H9 (cell line): ENCODE measurements at regions not wholly inside any gene's neighbourhood (a gene's known extent, or its start where the extent isn't known, plus 50 kb on each side); places are given as distances from the start of the nearest gene placed in this dataset.

ENCODE experiments used
- DNase-seq: peaks from one replicate; pipeline ENCODE4 v3.0.0-alpha.2; 2017
- H2AFZ ChIP-seq: one replicate; pipeline ENCODE4 v1.6.1; 2013; ENCODE audit warnings: mild to moderate bottlenecking, low read length, control low read depth, moderate library complexity
- H2AK5ac ChIP-seq: 2 replicates; pipeline ENCODE4 v1.6.1; 2013; ENCODE audit warnings: low read length, control low read depth, mixed read lengths; ENCODE audit not compliant: insufficient read length
- H2BK120ac ChIP-seq: one replicate; pipeline ENCODE4 v1.6.1; 2013; ENCODE audit warnings: low read depth, mild to moderate bottlenecking, low read length, control low read depth, inconsistent platforms; ENCODE audit not compliant: poor library complexity, severe bottlenecking
- H2BK12ac ChIP-seq: 2 replicates; pipeline ENCODE4 v1.6.1; 2013; ENCODE audit warnings: low read length, control low read depth, mixed read lengths, low read depth; ENCODE audit not compliant: insufficient read length
- H2BK15ac ChIP-seq: 2 replicates; pipeline ENCODE4 v1.6.1; 2013; ENCODE audit warnings: low read depth, low read length, control low read depth
- H2BK20ac ChIP-seq: one replicate; pipeline ENCODE4 v1.6.1; 2013; ENCODE audit warnings: low read depth, mild to moderate bottlenecking, low read length, control low read depth, inconsistent platforms; ENCODE audit not compliant: poor library complexity, severe bottlenecking
- H2BK5ac ChIP-seq: 2 replicates; pipeline ENCODE4 v1.6.1; 2013; ENCODE audit warnings: low read length, control low read depth, mixed read lengths; ENCODE audit not compliant: insufficient read length
- H3K14ac ChIP-seq: 2 replicates; pipeline ENCODE4 v1.6.1; 2013; ENCODE audit warnings: low read length, control low read depth; ENCODE audit not compliant: insufficient read depth
- H3K18ac ChIP-seq: 2 replicates; pipeline ENCODE4 v1.6.1; 2013; ENCODE audit warnings: low read depth, mild to moderate bottlenecking, mixed read lengths, low read length, control low read depth; ENCODE audit not compliant: insufficient read length
- H3K23ac ChIP-seq: 2 replicates; pipeline ENCODE4 v1.6.1; 2013; ENCODE audit warnings: low read length, control low read depth, mixed read lengths, low read depth; ENCODE audit not compliant: insufficient read length
- H3K23me2 ChIP-seq: 2 replicates; pipeline ENCODE4 v1.6.1; 2013; ENCODE audit warnings: low read depth, mild to moderate bottlenecking, mixed read lengths, low read length, control low read depth; ENCODE audit not compliant: insufficient read length, poor library complexity, severe bottlenecking
- H3K27ac ChIP-seq: 2 replicates; pipeline ENCODE4 v1.5.1; 2013; ENCODE audit warnings: low read length, control low read depth, mixed read lengths, low read depth; ENCODE audit not compliant: insufficient read length
- H3K27me3 ChIP-seq: 2 replicates; pipeline ENCODE4 v1.6.1; 2013; ENCODE audit warnings: low read length, control low read depth, inconsistent platforms; ENCODE audit not compliant: insufficient read depth
- H3K4ac ChIP-seq: 2 replicates; pipeline ENCODE4 v1.6.1; 2013; ENCODE audit warnings: low read depth, mild to moderate bottlenecking, control low read depth, inconsistent platforms, low read length, moderate library complexity
- H3K4me1 ChIP-seq: 2 replicates; pipeline ENCODE4 v1.6.1; 2013; ENCODE audit warnings: low read length, control low read depth, inconsistent platforms; ENCODE audit not compliant: insufficient read depth
- H3K4me2 ChIP-seq: 2 replicates; pipeline ENCODE4 v1.6.1; 2013; ENCODE audit warnings: low read length, control low read depth, mixed read lengths; ENCODE audit not compliant: insufficient read length, insufficient read depth
- H3K56ac ChIP-seq: 2 replicates; pipeline ENCODE4 v1.6.1; 2013; ENCODE audit warnings: low read depth, mild to moderate bottlenecking, mixed read lengths, low read length, control low read depth; ENCODE audit not compliant: insufficient read length
- H3K79me1 ChIP-seq: 2 replicates; pipeline ENCODE4 v1.6.1; 2013; ENCODE audit warnings: low read depth, mild to moderate bottlenecking, moderate library complexity, low read length, control low read depth, inconsistent platforms; ENCODE audit not compliant: insufficient read depth, poor library complexity, severe bottlenecking
- H3K79me2 ChIP-seq: 2 replicates; pipeline ENCODE4 v1.6.1; 2013; ENCODE audit warnings: low read length, control low read depth, inconsistent platforms; ENCODE audit not compliant: insufficient read depth
- H3K9ac ChIP-seq: 2 replicates; pipeline ENCODE4 v1.6.1; 2013; ENCODE audit warnings: low read length, control low read depth, mixed read lengths; ENCODE audit not compliant: insufficient read length; ENCODE audit errors: extremely low read depth
- H3K9me3 ChIP-seq: one replicate; pipeline ENCODE4 v1.6.1; 2013; ENCODE audit warnings: low read depth, low read length, inconsistent platforms; ENCODE audit not compliant: control insufficient read depth
- H3T11ph ChIP-seq: one replicate; pipeline ENCODE4 v1.6.1; 2013; ENCODE audit warnings: mild to moderate bottlenecking, low read length, control low read depth, inconsistent platforms
- H4K20me1 ChIP-seq: one replicate; pipeline ENCODE4 v1.6.1; 2013; ENCODE audit not compliant: control insufficient read depth, insufficient read length, insufficient read depth
- H4K5ac ChIP-seq: 2 replicates; pipeline ENCODE4 v1.6.1; 2013; ENCODE audit warnings: low read depth, mild to moderate bottlenecking, mixed read lengths, low read length, control low read depth; ENCODE audit not compliant: insufficient read length
- H4K8ac ChIP-seq: replicated peaks from 2 replicates; pipeline ENCODE4 v1.6.1; 2013; ENCODE audit warnings: low read length, control low read depth, mixed read lengths, low read depth; ENCODE audit not compliant: insufficient read length
- H4K91ac ChIP-seq: 2 replicates; pipeline ENCODE4 v1.6.1; 2013; ENCODE audit warnings: low read depth, mild to moderate bottlenecking, moderate library complexity, mixed read lengths, low read length, control low read depth; ENCODE audit not compliant: insufficient read length
- H3K27ac Mint-ChIP-seq, 3 experiments: 2 replicates in 2 of 3; 3 replicates in 1 of 3; pipeline ENCODE4 v1.8.0; 2020 to 2021; ENCODE audit warnings: mixed read lengths in 3 of 3, mild to moderate bottlenecking in 1 of 3, moderate library complexity in 1 of 3
- H3K27me3 Mint-ChIP-seq: 2 replicates; pipeline ENCODE4 v1.8.0; 2021; ENCODE audit warnings: low read depth, mild to moderate bottlenecking, moderate library complexity, mixed read lengths
- H3K36me3 Mint-ChIP-seq, 3 experiments: 2 replicates in 2 of 3; 3 replicates in 1 of 3; pipeline ENCODE4 v1.8.0; 2020 to 2021; ENCODE audit warnings: low read depth in 3 of 3, mixed read lengths in 3 of 3; ENCODE audit not compliant: insufficient read depth in 1 of 3
- H3K4me1 Mint-ChIP-seq, 2 experiments: 2 replicates each; pipeline ENCODE4 v1.8.0; 2020; ENCODE audit warnings: mixed read lengths in 2 of 2
- H3K4me3 Mint-ChIP-seq, 2 experiments: 2 replicates in 1 of 2; 3 replicates in 1 of 2; pipeline ENCODE4 v1.8.0; 2020 to 2021; ENCODE audit warnings: mild to moderate bottlenecking in 2 of 2, mixed read lengths in 2 of 2, moderate library complexity in 1 of 2
- H3K9me3 Mint-ChIP-seq, 2 experiments: 2 replicates in 1 of 2; 3 replicates in 1 of 2; pipeline ENCODE4 v1.8.0; 2020; ENCODE audit warnings: mild to moderate bottlenecking in 2 of 2, mixed read lengths in 2 of 2, moderate library complexity in 1 of 2
- CTCF ChIP-seq: fragments of 200-600 bp; sonication (generic); conservative IDR thresholded peaks from 3 replicates; pipeline ENCODE4 v1.8.0; 2021; ENCODE audit warnings: antibody characterized with exemption, mild to moderate bottlenecking
- WGBS: extraction: QIAGEN DNeasy Blood & Tissue Kit; methylation state at CpG from one replicate; pipeline ENCODE4 v1.1.7; 2013; ENCODE audit warnings: missing lambda C conversion rate, low lambda C conversion rate, mixed read lengths; ENCODE audit not compliant: insufficient read length; ENCODE audit errors: extremely low coverage; 5-methylcytosine and 5-hydroxymethylcytosine counted together

- Histone ChIP-seq H3K79me1 (no peaks in the 10 kb centered on the region), H2BK120ac (no peak overlapping the region), H3T11ph (no peak overlapping the region), H3K4me2 (no peak overlapping the region), H2BK15ac (no peak overlapping the region), H2BK5ac (no peak overlapping the region), H3K4ac (no peak overlapping the region), H3K27me3 (no peaks in the 10 kb centered on the region), H2AFZ (no peak overlapping the region), H2BK20ac (no peak overlapping the region), H3K27ac (no peak overlapping the region), H3K18ac (no peak overlapping the region), H3K9ac (no peak overlapping the region), H4K91ac (no peak overlapping the region), H4K5ac (no peak overlapping the region), H3K23ac (no peak overlapping the region), H2BK12ac (no peak overlapping the region), H3K79me2 (no peaks in the 10 kb centered on the region), H2AK5ac (no peak overlapping the region), H4K8ac (no peak overlapping the region), H4K20me1 (no peaks in the 10 kb centered on the region), H3K14ac (no peak overlapping the region), H3K4me1 (no peaks in the 10 kb centered on the region), H3K9me3 (no peaks in the 10 kb centered on the region), H3K56ac (no peak overlapping the region), H3K23me2 (no peaks in the 10 kb centered on the region)
- Mint-ChIP-seq H3K36me3 (no peaks in the 10 kb centered on the region; a peak in 1 of 7 replicates), H3K4me3 (no peak overlapping the region), H3K27me3 (peaks cover 5% of the 10 kb centered on the region), H3K4me1 (peaks cover 1 to 4% of the 10 kb centered on the region in 2 experiments; a peak in 2 of 4 replicates), H3K9me3 (no peaks in the 10 kb centered on the region), H3K27ac (no peak overlapping the region)
- DNase-seq = no peak
- TF ChIP-seq CTCF = no peak
- no CpG with 5 or more reads among the region's 9 CpGs for WGBS
These were observed 269.3 kb downstream of the DLL1 start for GRCh38 chr6:170021579-170021978.
